B cell (primary cell): ENCODE measurements at regions not wholly inside any gene's neighbourhood (a gene's known extent, or its start where the extent isn't known, plus 50 kb on each side); places are given as distances from the start of the nearest gene placed in this dataset.
A peak's percentile ranks its signal among the peaks of the same experiment; 100 is the strongest.

ENCODE experiments used
- ATAC-seq: fragments of 200-7000 bp; cut with Tn5 transposase; one replicate; pipeline ENCODE4 v1.10.0; 2021; ENCODE audit warnings: low read depth, mild to moderate bottlenecking, moderate number of reproducible peaks, moderate library complexity
- CTCF ChIA-PET: fragments of 350-600 bp; sonication (Branson Sonifier 250); formaldehyde crosslinking; loops from one replicate; lab custom pipeline; 2021; ENCODE audit warnings: antibody characterized with exemption, inconsistent platforms; lab: Charles Lee
- POLR2A ChIA-PET: fragments of 350-600 bp; sonication (Branson Sonifier 250); formaldehyde crosslinking; loops from one replicate; lab custom pipeline; 2021; ENCODE audit warnings: antibody characterized with exemption; lab: Charles Lee
- DNase-seq: peaks from one replicate; pipeline ENCODE4 v3.0.0; 2013
- H2AFZ ChIP-seq: 2 replicates; pipeline ENCODE4 v1.6.1; 2012; ENCODE audit warnings: mild to moderate bottlenecking, low read depth, low read length; ENCODE audit not compliant: insufficient read depth, poor library complexity, severe bottlenecking
- H3K27ac ChIP-seq, 2 donors: 1 replicate in 1 of 2; 2 replicates in 1 of 2; pipeline ENCODE4 v1.5.1; 2012 to 2013; ENCODE audit warnings: low read length in 2 of 2, mild to moderate bottlenecking in 2 of 2, moderate library complexity in 1 of 2
- H3K27me3 ChIP-seq, 4 experiments: fragments of 200-600 bp in 1 of 4; sonication (generic) in 1 of 4; replicated peaks in 1 of 4; 1 replicate in 2 of 4; 2 replicates in 2 of 4; pipeline versions ENCODE4 v1.6.1 to v1.7.0; 2013 to 2016; ENCODE audit warnings: low read length in 3 of 4, mild to moderate bottlenecking in 2 of 4, mixed read lengths in 1 of 4, moderate library complexity in 1 of 4; ENCODE audit not compliant: insufficient read depth in 4 of 4, control insufficient read depth in 3 of 4; ENCODE audit errors: control extremely low read depth in 1 of 4
- H3K36me3 ChIP-seq, 2 experiments: replicated peaks in 1 of 2; 1 replicate in 1 of 2; 2 replicates in 1 of 2; pipeline versions ENCODE4 v1.6.1 to v1.7.1; 2013; ENCODE audit warnings: low read length in 1 of 2; ENCODE audit not compliant: insufficient read depth in 2 of 2, control insufficient read depth in 1 of 2; ENCODE audit errors: control extremely low read depth in 1 of 2, extremely low read depth in 1 of 2
- H3K4me1 ChIP-seq, 2 donors: fragments of 200-600 bp in 1 of 2; sonication (generic) in 1 of 2; 1 replicate in 1 of 2; 2 replicates in 1 of 2; pipeline versions ENCODE4 v1.5.1 to v1.6.1; 2013 to 2017; ENCODE audit warnings: low read length in 2 of 2; ENCODE audit not compliant: control insufficient read depth in 2 of 2, insufficient read depth in 2 of 2
- H3K4me2 ChIP-seq: replicated peaks from 2 replicates; pipeline ENCODE3; 2012; ENCODE audit warnings: mild to moderate bottlenecking, low read depth, low read length; ENCODE audit not compliant: poor library complexity, severe bottlenecking
- H3K4me3 ChIP-seq, 5 experiments: fragments of 200-600 bp in 1 of 5; sonication (generic) in 1 of 5; 1 replicate in 3 of 5; 2 replicates in 2 of 5; pipeline versions ENCODE4 v1.5.1 to v1.7.0; 2011 to 2016; ENCODE audit warnings: low read length in 4 of 5, mild to moderate bottlenecking in 4 of 5, low read depth in 2 of 5, control low read depth in 1 of 5, moderate library complexity in 1 of 5; ENCODE audit not compliant: insufficient read depth in 1 of 5; ENCODE audit errors: control extremely low read depth in 1 of 5, extremely low read depth in 1 of 5
- H3K79me2 ChIP-seq: fragments of 200-600 bp; sonication (generic); one replicate; pipeline ENCODE4 v1.6.0; 2016; ENCODE audit warnings: low read length; ENCODE audit not compliant: control insufficient read depth, insufficient read depth
- H3K9ac ChIP-seq: fragments of 200-600 bp; sonication (generic); 2 replicates; pipeline ENCODE4 v1.6.1; 2017; ENCODE audit warnings: mild to moderate bottlenecking, low read length, moderate library complexity
- H3K9me3 ChIP-seq, 3 donors: one replicate each; pipeline versions ENCODE4 v1.6.1 to v1.7.1; 2013; ENCODE audit warnings: low read length in 2 of 3; ENCODE audit not compliant: control insufficient read depth in 2 of 3, insufficient read depth in 1 of 3; ENCODE audit errors: control extremely low read depth in 1 of 3
- H4K20me1 ChIP-seq: 2 replicates; pipeline ENCODE4 v1.6.0; 2012; ENCODE audit warnings: mild to moderate bottlenecking, low read length; ENCODE audit not compliant: insufficient read depth, control insufficient read depth, poor library complexity, severe bottlenecking
- H3K27ac Mint-ChIP-seq: one replicate; pipeline ENCODE4 v1.8.0; 2021; ENCODE audit warnings: mixed read lengths
- H3K27me3 Mint-ChIP-seq: one replicate; pipeline ENCODE4 v1.8.0; 2021; ENCODE audit warnings: mixed read lengths
- H3K4me1 Mint-ChIP-seq: one replicate; pipeline ENCODE4 v1.8.0; 2021; ENCODE audit warnings: mixed read lengths
- H3K4me3 Mint-ChIP-seq: one replicate; pipeline ENCODE4 v1.8.0; 2021; ENCODE audit warnings: mixed read lengths
- H3K9me3 Mint-ChIP-seq: one replicate; pipeline ENCODE4 v1.8.0; 2022; ENCODE audit warnings: mixed read lengths; ENCODE audit not compliant: insufficient read depth
- EZH2 ChIP-seq: IDR thresholded peaks from 2 replicates; pipeline ENCODE4 v1.6.1; 2012; ENCODE audit warnings: borderline replicate concordance, low read depth, mild to moderate bottlenecking, moderate library complexity, low read length; ENCODE audit not compliant: insufficient read depth, poor library complexity, severe bottlenecking
- WGBS: methylation state at CpG from one replicate; pipeline ENCODE4 v1.1.5; 2013; ENCODE audit warnings: missing lambda C conversion rate; ENCODE audit not compliant: insufficient coverage; 5-methylcytosine and 5-hydroxymethylcytosine counted together
- intact Hi-C: fragments of 100-400 bp; cut with micrococcal nuclease; formaldehyde crosslinking; loops from one replicate; pipeline ENCODE4 v1.10.0; 2022
- TF ChIP-seq, protein P1 (sequence below): fragments of 200-600 bp; IDR thresholded peaks from one replicate; pipeline ENCODE4 v1.8.0; 2022; ENCODE audit warnings: antibody characterized with exemption, mild to moderate bottlenecking

DNA sequence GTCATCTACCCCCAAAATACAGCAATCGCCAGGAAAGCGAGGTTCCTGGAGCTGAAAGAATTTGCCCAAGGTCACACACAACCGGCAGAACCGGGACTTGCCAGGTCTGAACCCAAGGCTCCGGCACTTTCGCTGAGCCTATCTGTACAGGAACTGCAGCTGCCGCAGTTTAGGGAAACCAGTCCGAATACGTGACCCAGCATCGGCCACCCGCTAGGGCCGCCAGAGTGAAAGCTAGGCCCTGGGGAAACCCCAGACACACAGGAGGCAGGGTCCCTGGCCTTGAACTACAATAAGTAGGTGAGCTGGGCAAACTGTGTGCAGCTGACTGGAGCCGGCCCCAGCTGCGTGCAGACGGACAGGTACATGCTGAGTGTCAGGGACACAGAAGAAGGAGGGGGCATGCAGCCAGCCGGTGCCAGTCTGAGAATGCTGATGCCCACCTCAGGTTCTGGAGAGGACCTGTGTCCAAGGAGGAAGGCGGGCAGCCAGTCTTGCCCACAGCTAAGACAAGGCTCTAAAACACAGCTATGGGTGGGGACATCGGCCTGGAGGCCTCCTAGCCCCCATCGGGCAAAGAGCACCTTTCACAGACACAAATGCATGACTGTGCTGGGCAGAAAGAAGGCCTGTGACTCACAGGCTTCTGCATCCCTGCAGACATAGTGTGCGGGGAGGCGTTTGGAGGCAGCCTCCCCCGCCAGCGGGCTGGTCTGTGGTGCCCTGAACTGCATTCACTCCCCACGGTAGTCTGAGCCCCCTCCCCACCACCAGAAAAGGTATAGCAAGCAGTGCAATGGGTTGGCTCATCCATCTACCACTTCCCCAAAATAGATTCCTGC is 107.4 kb upstream of the ID2 start:
- no peak for TF ChIP-seq EZH2
- TF ChIP-seq, protein P1, sequence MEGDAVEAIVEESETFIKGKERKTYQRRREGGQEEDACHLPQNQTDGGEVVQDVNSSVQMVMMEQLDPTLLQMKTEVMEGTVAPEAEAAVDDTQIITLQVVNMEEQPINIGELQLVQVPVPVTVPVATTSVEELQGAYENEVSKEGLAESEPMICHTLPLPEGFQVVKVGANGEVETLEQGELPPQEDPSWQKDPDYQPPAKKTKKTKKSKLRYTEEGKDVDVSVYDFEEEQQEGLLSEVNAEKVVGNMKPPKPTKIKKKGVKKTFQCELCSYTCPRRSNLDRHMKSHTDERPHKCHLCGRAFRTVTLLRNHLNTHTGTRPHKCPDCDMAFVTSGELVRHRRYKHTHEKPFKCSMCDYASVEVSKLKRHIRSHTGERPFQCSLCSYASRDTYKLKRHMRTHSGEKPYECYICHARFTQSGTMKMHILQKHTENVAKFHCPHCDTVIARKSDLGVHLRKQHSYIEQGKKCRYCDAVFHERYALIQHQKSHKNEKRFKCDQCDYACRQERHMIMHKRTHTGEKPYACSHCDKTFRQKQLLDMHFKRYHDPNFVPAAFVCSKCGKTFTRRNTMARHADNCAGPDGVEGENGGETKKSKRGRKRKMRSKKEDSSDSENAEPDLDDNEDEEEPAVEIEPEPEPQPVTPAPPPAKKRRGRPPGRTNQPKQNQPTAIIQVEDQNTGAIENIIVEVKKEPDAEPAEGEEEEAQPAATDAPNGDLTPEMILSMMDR, result no peak
- 70% methylated on average over 24 of the region's 24 CpGs for WGBS
- Histone ChIP-seq H3K27me3 (peaks cover 0 to 68% (median 20%) of the 10 kb centered on the region in 4 experiments), H3K27ac (no peak overlapping the region), H3K9ac (no peak overlapping the region), H4K20me1 (no peaks in the 10 kb centered on the region), H3K79me2 (no peaks in the 10 kb centered on the region), H3K4me1 (peaks cover 52 to 70% of the 10 kb centered on the region in 2 donors), H3K9me3 (peaks cover 0 to 45% (median 6%) of the 10 kb centered on the region in 3 donors), H3K4me3 (no peak overlapping the region), H2AFZ (no peak overlapping the region), H3K36me3 (no peaks in the 10 kb centered on the region), H3K4me2 (peak overlapping the region; percentile 60)
- Mint-ChIP-seq H3K4me3 (peak overlapping the region; percentile 76), H3K4me1 (peaks cover 67% of the 10 kb centered on the region), H3K9me3 (peaks cover 4% of the 10 kb centered on the region), H3K27ac (no peak overlapping the region), H3K27me3 (peaks cover 62% of the 10 kb centered on the region)
- ATAC-seq (peak; percentile 16), DNase-seq (peak; percentile 51)
- CTCF ChIA-PET, result no interaction called here
- intact Hi-C loops, result loop anchor here (2.0 to 5.0 kb wide), 2 partner anchors 32 to 98 kb away; no protein-coding TSS in a partner anchor
- POLR2A ChIA-PET, result no interaction called here
